IMR-90 (cell line): ENCODE measurements at regions not wholly inside any gene's neighbourhood (a gene's known extent, or its start where the extent isn't known, plus 50 kb on each side); places are given as distances from the start of the nearest gene placed in this dataset.

Experiments
- ATAC-seq: fragments of 200-7000 bp; cut with Tn5 transposase; 2 replicates; pipeline ENCODE4 v1.9.1; 2020; ENCODE audit warnings: low read depth, mild to moderate bottlenecking, moderate library complexity
- BruUV-seq: library from RNA; stranded (reverse); fragments of 400-500 nt; replicated peaks from 2 replicates; lab custom pipeline; 2021; lab: Mats Ljungman, UMichigan
- CTCF ChIA-PET: fragments of 300-600 bp; formaldehyde crosslinking; extraction: SDS; loops from one replicate; lab custom pipeline; 2021; ENCODE audit warnings: antibody characterized with exemption; lab: Yijun Ruan, JAX
- POLR2A ChIA-PET: fragments of 300-600 bp; sonication (Branson Sonifier 250); formaldehyde crosslinking; loops from one replicate; lab custom pipeline; 2022; ENCODE audit warnings: antibody characterized with exemption; ENCODE audit not compliant: unreplicated experiment; lab: Charles Lee
- DNase-seq: peaks from one replicate; pipeline ENCODE4 v3.0.0; 2013
- H2AFZ ChIP-seq: replicated peaks from 2 replicates; pipeline ENCODE3; 2013; ENCODE audit warnings: low read length, mild to moderate bottlenecking; ENCODE audit not compliant: poor library complexity
- H2AK5ac ChIP-seq: 2 replicates; pipeline ENCODE4 v1.6.1; 2013; ENCODE audit warnings: low read depth, low read length, inconsistent platforms
- H2AK9ac ChIP-seq: replicated peaks from 2 replicates; pipeline ENCODE3; 2013; ENCODE audit warnings: mild to moderate bottlenecking, low read depth, low read length, moderate library complexity; ENCODE audit not compliant: poor library complexity
- H2BK120ac ChIP-seq: 2 replicates; pipeline ENCODE4 v1.6.1; 2013; ENCODE audit warnings: low read depth, low read length, inconsistent platforms
- H2BK15ac ChIP-seq: 3 replicates; pipeline ENCODE4 v1.6.1; 2013; ENCODE audit warnings: low read depth, low read length, inconsistent platforms
- H2BK20ac ChIP-seq: 2 replicates; pipeline ENCODE4 v1.6.1; 2013; ENCODE audit warnings: low read depth, mild to moderate bottlenecking, inconsistent platforms, low read length, moderate library complexity
- H2BK5ac ChIP-seq: 2 replicates; pipeline ENCODE4 v1.6.1; 2013; ENCODE audit warnings: mild to moderate bottlenecking, low read depth, low read length, inconsistent platforms; ENCODE audit not compliant: poor library complexity, severe bottlenecking
- H3K14ac ChIP-seq: replicated peaks from 2 replicates; pipeline ENCODE4 v1.6.1; 2013; ENCODE audit warnings: low read depth, low read length, inconsistent platforms
- H3K18ac ChIP-seq: 2 replicates; pipeline ENCODE4 v1.6.1; 2013; ENCODE audit warnings: low read depth, low read length, control low read depth
- H3K23ac ChIP-seq: 2 replicates; pipeline ENCODE4 v1.6.1; 2013; ENCODE audit warnings: low read depth, low read length, inconsistent platforms
- H3K27ac ChIP-seq: 2 replicates; pipeline ENCODE4 v1.5.1; 2013; ENCODE audit warnings: mild to moderate bottlenecking, control low read depth, low read length; ENCODE audit not compliant: insufficient read depth
- H3K27me3 ChIP-seq: 2 replicates; pipeline ENCODE4 v1.6.1; 2013; ENCODE audit warnings: low read length; ENCODE audit not compliant: control insufficient read depth, insufficient read depth
- H3K36me3 ChIP-seq: 2 replicates; pipeline ENCODE4 v1.6.1; 2013; ENCODE audit warnings: low read length, mixed read lengths; ENCODE audit not compliant: control insufficient read depth, insufficient read depth
- H3K4ac ChIP-seq: 2 replicates; pipeline ENCODE4 v1.6.1; 2013; ENCODE audit warnings: low read depth, low read length, inconsistent platforms
- H3K4me1 ChIP-seq: 2 replicates; pipeline ENCODE4 v1.6.1; 2013; ENCODE audit warnings: low read length, mixed read lengths; ENCODE audit not compliant: control insufficient read depth, insufficient read depth
- H3K4me2 ChIP-seq: 2 replicates; pipeline ENCODE4 v1.6.1; 2013; ENCODE audit warnings: low read depth, mild to moderate bottlenecking, control low read depth, low read length, moderate library complexity
- H3K4me3 ChIP-seq: 2 replicates; pipeline ENCODE4 v1.5.1; 2013; ENCODE audit warnings: low read depth, mild to moderate bottlenecking, control low read depth, low read length, moderate library complexity; ENCODE audit not compliant: insufficient read depth
- H3K56ac ChIP-seq: 2 replicates; pipeline ENCODE4 v1.6.1; 2013; ENCODE audit warnings: low read length, inconsistent platforms; ENCODE audit not compliant: insufficient read depth; ENCODE audit errors: extremely low read depth
- H3K79me1 ChIP-seq, 2 experiments: 2 replicates each; pipeline ENCODE4 v1.6.1; 2013; ENCODE audit warnings: low read length in 2 of 2, inconsistent platforms in 1 of 2, low read depth in 1 of 2
- H3K9ac ChIP-seq: 2 replicates; pipeline ENCODE4 v1.6.1; 2013; ENCODE audit warnings: low read depth, low read length, control low read depth
- H3K9me1 ChIP-seq: 2 replicates; pipeline ENCODE4 v1.6.1; 2013; ENCODE audit warnings: low read length, inconsistent platforms; ENCODE audit not compliant: insufficient read depth
- H3K9me3 ChIP-seq: 2 replicates; pipeline ENCODE4 v1.6.1; 2013; ENCODE audit warnings: low read length; ENCODE audit not compliant: control insufficient read depth, insufficient read depth
- H4K20me1 ChIP-seq: 2 replicates; pipeline ENCODE4 v1.6.1; 2013; ENCODE audit warnings: low read length, inconsistent platforms; ENCODE audit not compliant: insufficient read depth
- H4K5ac ChIP-seq: 2 replicates; pipeline ENCODE4 v1.6.1; 2013; ENCODE audit warnings: mild to moderate bottlenecking, low read depth, low read length, control low read depth
- H4K8ac ChIP-seq, 2 experiments: 2 replicates each; pipeline ENCODE4 v1.6.1; 2013; ENCODE audit warnings: low read depth in 2 of 2, low read length in 2 of 2, control low read depth in 1 of 2, inconsistent platforms in 1 of 2
- H4K91ac ChIP-seq: 2 replicates; pipeline ENCODE4 v1.6.1; 2013; ENCODE audit warnings: low read depth, low read length, inconsistent platforms; ENCODE audit not compliant: insufficient read depth
- BHLHE40 ChIP-seq: fragments of 150-350 bp; IDR thresholded peaks from 2 replicates; pipeline ENCODE4 v1.6.1; 2016; ENCODE audit warnings: mild to moderate bottlenecking, low read depth, low read length
- CEBPB ChIP-seq: IDR thresholded peaks from 2 replicates; pipeline ENCODE4 v1.6.1; 2012; ENCODE audit warnings: low read depth, low read length, improper control_type of control experiment
- FOS ChIP-seq: fragments of 150-350 bp; IDR thresholded peaks from 2 replicates; pipeline ENCODE4 v1.6.1; 2016; ENCODE audit warnings: low read depth, low read length
- MAZ ChIP-seq: IDR thresholded peaks from 2 replicates; pipeline ENCODE4 v1.6.1; 2012; ENCODE audit warnings: low read depth, mild to moderate bottlenecking, low read length, improper control_type of control experiment, moderate library complexity, borderline replicate concordance
- MXI1 ChIP-seq: IDR thresholded peaks from 2 replicates; pipeline ENCODE4 v1.6.1; 2012; ENCODE audit warnings: low read depth, mild to moderate bottlenecking, low read length, moderate library complexity, borderline replicate concordance
- RCOR1 ChIP-seq: IDR thresholded peaks from 2 replicates; pipeline ENCODE4 v1.6.1; 2012; ENCODE audit warnings: mild to moderate bottlenecking, low read length, improper control_type of control experiment; ENCODE audit not compliant: insufficient replicate concordance
- SMC3 ChIP-seq: fragments of 150-350 bp; IDR thresholded peaks from 2 replicates; pipeline ENCODE4 v1.6.1; 2016; ENCODE audit warnings: low read depth, mild to moderate bottlenecking, antibody characterized with exemption, low read length, moderate library complexity
- dilution Hi-C: fragments of 300-500 bp; cut with HindIII; formaldehyde crosslinking; loops from one replicate; pipeline ENCODE4 v1.14.3; 2018; ENCODE audit warnings: low sequenced_read_pairs; ENCODE audit not compliant: unreplicated experiment
- in situ Hi-C: fragments of 300-500 bp; cut with MboI; formaldehyde crosslinking; loops from 3 replicates; pipeline ENCODE4 v1.14.3; 2019; ENCODE audit warnings: low sequenced_read_pairs, inconsistent platforms, mixed read lengths
- intact Hi-C: fragments of 100-400 bp; cut with micrococcal nuclease; formaldehyde crosslinking; loops from 2 replicates; pipeline ENCODE4 v1.10.0; 2022
- TF ChIP-seq, protein P1 (sequence below): conservative IDR thresholded peaks from 2 replicates; pipeline ENCODE4 v1.5.1; 2012; ENCODE audit warnings: mild to moderate bottlenecking, low read depth, low read length, improper control_type of control experiment

DNA sequence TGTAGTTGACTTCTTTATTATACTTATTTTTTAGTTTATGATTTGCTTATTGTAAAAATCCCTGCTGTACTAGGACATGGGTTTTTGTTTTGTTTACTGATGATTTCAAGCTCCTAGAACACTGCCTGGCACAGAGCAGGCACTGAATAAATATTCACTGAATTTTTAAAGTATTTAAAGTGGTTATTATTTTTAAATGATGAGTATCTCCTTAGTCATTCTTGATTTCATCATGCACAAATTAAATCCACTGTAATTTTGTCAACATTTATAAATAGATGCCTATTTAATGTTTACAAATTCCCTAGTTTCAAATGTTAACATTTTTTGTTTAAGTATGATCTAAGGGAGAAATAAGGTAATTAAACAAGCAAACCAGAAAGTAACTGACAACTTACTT is 367.9 kb upstream of the SLIT2 start:
- peak; percentile 65 for DNase-seq
- Histone ChIP-seq H2BK15ac (no peak overlapping the region), H3K4me2 (no peak overlapping the region), H3K79me1 (no peaks in the 10 kb centered on the region), H4K20me1 (no peaks in the 10 kb centered on the region), H3K9me3 (no peaks in the 10 kb centered on the region), H4K8ac (no peak overlapping the region), H3K36me3 (no peaks in the 10 kb centered on the region), H2BK120ac (no peak overlapping the region), H3K14ac (no peak overlapping the region), H2AK5ac (no peak overlapping the region), H2BK20ac (no peak overlapping the region), H2BK5ac (no peak overlapping the region), H3K4ac (no peak overlapping the region), H3K4me1 (peaks cover 4% of the 10 kb centered on the region), H3K9ac (no peak overlapping the region), H3K9me1 (no peaks in the 10 kb centered on the region; the same call in 1 of the 2 replicates), H2AFZ (no peak overlapping the region), H3K56ac (no peak overlapping the region), H4K91ac (no peak overlapping the region), H2AK9ac (no peak overlapping the region), H3K27me3 (no peaks in the 10 kb centered on the region; the same call in 1 of the 2 replicates), H3K27ac (no peak overlapping the region), H3K23ac (no peak overlapping the region), H3K4me3 (no peak overlapping the region), H4K5ac (no peak overlapping the region), H3K18ac (no peak overlapping the region)
- in situ Hi-C loops, result no loop called here
- intact Hi-C loops, result loop anchor here (10.0 kb wide), 1 partner anchor 579 kb away; no protein-coding TSS in a partner anchor
- CTCF ChIA-PET, result interaction anchor here (1.0 kb wide), 2 partner anchors 13 to 19 kb away, joined by 3 read pairs; no protein-coding TSS in a partner anchor
- ATAC-seq, result peak; percentile 84
- BruUV-seq, result no TSS peak
- dilution Hi-C loops, result no loop called here
- TF ChIP-seq MAZ (no peak), MXI1 (no peak), BHLHE40 (no peak), SMC3 (no peak), RCOR1 (no peak), FOS (no peak), CEBPB (peak; percentile 54; the same call in 1 of the 2 replicates)
- TF ChIP-seq, protein P1, sequence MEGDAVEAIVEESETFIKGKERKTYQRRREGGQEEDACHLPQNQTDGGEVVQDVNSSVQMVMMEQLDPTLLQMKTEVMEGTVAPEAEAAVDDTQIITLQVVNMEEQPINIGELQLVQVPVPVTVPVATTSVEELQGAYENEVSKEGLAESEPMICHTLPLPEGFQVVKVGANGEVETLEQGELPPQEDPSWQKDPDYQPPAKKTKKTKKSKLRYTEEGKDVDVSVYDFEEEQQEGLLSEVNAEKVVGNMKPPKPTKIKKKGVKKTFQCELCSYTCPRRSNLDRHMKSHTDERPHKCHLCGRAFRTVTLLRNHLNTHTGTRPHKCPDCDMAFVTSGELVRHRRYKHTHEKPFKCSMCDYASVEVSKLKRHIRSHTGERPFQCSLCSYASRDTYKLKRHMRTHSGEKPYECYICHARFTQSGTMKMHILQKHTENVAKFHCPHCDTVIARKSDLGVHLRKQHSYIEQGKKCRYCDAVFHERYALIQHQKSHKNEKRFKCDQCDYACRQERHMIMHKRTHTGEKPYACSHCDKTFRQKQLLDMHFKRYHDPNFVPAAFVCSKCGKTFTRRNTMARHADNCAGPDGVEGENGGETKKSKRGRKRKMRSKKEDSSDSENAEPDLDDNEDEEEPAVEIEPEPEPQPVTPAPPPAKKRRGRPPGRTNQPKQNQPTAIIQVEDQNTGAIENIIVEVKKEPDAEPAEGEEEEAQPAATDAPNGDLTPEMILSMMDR, result no peak
- POLR2A ChIA-PET, result no interaction called here
